ENCODE measurements at regions not wholly inside any gene's neighbourhood (a gene's known extent, or its start where the extent isn't known, plus 50 kb on each side); places are given as distances from the start of the nearest gene placed in this dataset.

DNA sequence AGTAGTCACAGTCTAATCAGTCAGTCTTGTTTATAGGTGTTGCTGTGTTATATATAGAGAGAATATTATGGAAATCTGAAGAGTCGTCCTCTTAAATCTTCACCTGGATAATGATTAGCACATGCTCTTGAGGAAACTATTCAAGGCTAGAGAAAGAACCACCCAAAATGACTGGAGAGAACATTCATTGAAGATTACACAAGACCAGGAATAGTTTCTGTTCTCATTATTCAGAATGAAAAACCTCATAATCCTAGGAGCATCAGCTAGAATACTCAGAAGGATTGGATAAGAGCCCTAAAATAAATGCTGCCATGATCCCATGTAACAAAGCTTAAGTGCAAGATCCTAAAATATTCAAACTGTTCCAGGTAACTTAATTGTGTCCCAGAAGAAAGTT lies 278.2 kb upstream of the PREP start:
- H3K36me3 ChIP-seq (ENCODE audit: control insufficient read depth in 4 of 4, insufficient read depth in 4 of 4, low read length in 4 of 4): no peaks in the 10 kb centered on the region
- H3K4me3 ChIP-seq: no peak overlapping the region
- ATAC-seq (ENCODE audit: insufficient read depth, low FRiP score): no peak
- H3K9me3 ChIP-seq (ENCODE audit: control insufficient read depth in 4 of 4, insufficient read depth in 3 of 4, low read length in 3 of 4): peaks cover 0 to 2% (median 0%) of the 10 kb centered on the region in 4 donors
- H3K27ac ChIP-seq (ENCODE audit: low read depth in 1 of 2, low read length in 1 of 2): no peak overlapping the region
- H3K27me3 ChIP-seq (ENCODE audit: control insufficient read depth in 3 of 3, insufficient read depth in 3 of 3, low read length in 2 of 3): no peaks in the 10 kb centered on the region
- no peak overlapping the region for H3K9ac ChIP-seq (ENCODE audit: insufficient read depth in 1 of 2, low read length in 2 of 2)
- no peak for DNase-seq
- WGBS, 2 donors: 68 to 78% methylated on average over 1 of the region's 1 CpG
- TF ChIP-seq, protein P1, sequence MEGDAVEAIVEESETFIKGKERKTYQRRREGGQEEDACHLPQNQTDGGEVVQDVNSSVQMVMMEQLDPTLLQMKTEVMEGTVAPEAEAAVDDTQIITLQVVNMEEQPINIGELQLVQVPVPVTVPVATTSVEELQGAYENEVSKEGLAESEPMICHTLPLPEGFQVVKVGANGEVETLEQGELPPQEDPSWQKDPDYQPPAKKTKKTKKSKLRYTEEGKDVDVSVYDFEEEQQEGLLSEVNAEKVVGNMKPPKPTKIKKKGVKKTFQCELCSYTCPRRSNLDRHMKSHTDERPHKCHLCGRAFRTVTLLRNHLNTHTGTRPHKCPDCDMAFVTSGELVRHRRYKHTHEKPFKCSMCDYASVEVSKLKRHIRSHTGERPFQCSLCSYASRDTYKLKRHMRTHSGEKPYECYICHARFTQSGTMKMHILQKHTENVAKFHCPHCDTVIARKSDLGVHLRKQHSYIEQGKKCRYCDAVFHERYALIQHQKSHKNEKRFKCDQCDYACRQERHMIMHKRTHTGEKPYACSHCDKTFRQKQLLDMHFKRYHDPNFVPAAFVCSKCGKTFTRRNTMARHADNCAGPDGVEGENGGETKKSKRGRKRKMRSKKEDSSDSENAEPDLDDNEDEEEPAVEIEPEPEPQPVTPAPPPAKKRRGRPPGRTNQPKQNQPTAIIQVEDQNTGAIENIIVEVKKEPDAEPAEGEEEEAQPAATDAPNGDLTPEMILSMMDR (IDR thresholded peaks at IDR 0.05; ENCODE audit: control extremely low read depth, extremely low read depth): no peak
- peaks cover 0 to 5% (median 0%) of the 10 kb centered on the region in 5 donors for H3K4me1 ChIP-seq (ENCODE audit: control insufficient read depth in 5 of 5, insufficient read depth in 5 of 5, low read length in 5 of 5)

DNA sequence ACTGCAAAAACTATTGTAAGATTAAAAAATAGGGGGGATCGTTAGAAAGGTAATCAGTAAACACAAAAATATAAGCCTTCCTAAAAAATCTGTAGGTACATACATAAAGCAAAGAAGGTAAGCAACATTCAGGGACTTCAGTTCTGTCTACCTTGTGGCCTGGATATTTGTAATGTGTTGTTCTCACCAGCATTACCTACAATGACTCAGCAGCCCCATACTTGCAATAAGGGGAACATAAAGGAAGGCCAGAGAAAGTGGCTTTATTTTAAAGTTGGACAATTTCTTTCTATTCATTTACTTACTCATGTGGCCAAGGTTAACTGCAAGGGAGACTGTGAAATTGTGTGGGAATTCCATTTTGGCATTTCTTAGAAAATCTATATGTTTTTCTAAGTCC lies 277.2 kb upstream of the PREP start:
- ATAC-seq (ENCODE audit: insufficient read depth, low FRiP score) (no peak), DNase-seq (no peak)
- Histone ChIP-seq H3K4me1 (ENCODE audit: control insufficient read depth in 5 of 5, insufficient read depth in 5 of 5, low read length in 5 of 5) (peaks cover 0 to 5% (median 0%) of the 10 kb centered on the region in 5 donors), H3K27me3 (ENCODE audit: control insufficient read depth in 3 of 3, insufficient read depth in 3 of 3, low read length in 2 of 3) (no peaks in the 10 kb centered on the region), H3K9me3 (ENCODE audit: control insufficient read depth in 4 of 4, insufficient read depth in 3 of 4, low read length in 3 of 4) (no peaks in the 10 kb centered on the region), H3K36me3 (ENCODE audit: control insufficient read depth in 4 of 4, insufficient read depth in 4 of 4, low read length in 4 of 4) (no peaks in the 10 kb centered on the region), H3K9ac (ENCODE audit: insufficient read depth in 1 of 2, low read length in 2 of 2) (no peak overlapping the region), H3K4me3 (no peak overlapping the region), H3K27ac (ENCODE audit: low read depth in 1 of 2, low read length in 1 of 2) (no peak overlapping the region)
- TF ChIP-seq, protein P1 (IDR thresholded peaks at IDR 0.05; ENCODE audit: control extremely low read depth, extremely low read depth): no peak
- 87 to 92% methylated on average over 1 of the region's 1 CpG for WGBS, 2 donors

DNA sequence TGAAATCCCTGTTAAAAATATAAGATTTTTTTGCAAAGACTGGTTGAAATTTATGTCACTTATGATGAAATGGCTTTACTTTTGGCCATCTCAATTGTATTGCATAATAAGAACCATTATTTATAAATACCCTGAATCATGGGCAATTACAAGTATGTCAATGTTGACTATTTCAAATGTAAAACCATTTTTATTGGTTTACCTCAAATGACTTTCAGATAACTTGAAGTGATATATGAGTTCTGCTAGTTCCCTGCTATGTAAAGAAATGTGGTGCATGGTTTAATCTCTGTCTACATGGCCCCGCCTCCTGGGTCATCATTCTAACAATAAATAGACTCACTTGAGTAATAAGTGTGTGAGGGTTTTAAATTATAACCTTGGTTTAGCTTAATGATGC lies 275.6 kb upstream of the PREP start:
- TF ChIP-seq, protein P1 (IDR thresholded peaks at IDR 0.05; ENCODE audit: control extremely low read depth, extremely low read depth): no peak
- Histone ChIP-seq H3K9ac (ENCODE audit: insufficient read depth in 1 of 2, low read length in 2 of 2) (no peak overlapping the region), H3K4me1 (ENCODE audit: control insufficient read depth in 5 of 5, insufficient read depth in 5 of 5, low read length in 5 of 5) (peaks cover 0 to 5% (median 0%) of the 10 kb centered on the region in 5 donors), H3K9me3 (ENCODE audit: control insufficient read depth in 4 of 4, insufficient read depth in 3 of 4, low read length in 3 of 4) (no peaks in the 10 kb centered on the region), H3K27ac (ENCODE audit: low read depth in 1 of 2, low read length in 1 of 2) (no peak overlapping the region), H3K36me3 (ENCODE audit: control insufficient read depth in 4 of 4, insufficient read depth in 4 of 4, low read length in 4 of 4) (no peaks in the 10 kb centered on the region), H3K27me3 (ENCODE audit: control insufficient read depth in 3 of 3, insufficient read depth in 3 of 3, low read length in 2 of 3) (no peaks in the 10 kb centered on the region), H3K4me3 (no peak overlapping the region)
- DNase-seq (no peak), ATAC-seq (ENCODE audit: insufficient read depth, low FRiP score) (no peak)
- 96 to 97% methylated on average over 1 of the region's 1 CpG for WGBS, 2 donors
